AG04450 (cell line): ENCODE measurements at regions not wholly inside any gene's neighbourhood (a gene's known extent, or its start where the extent isn't known, plus 50 kb on each side); places are given as distances from the start of the nearest gene placed in this dataset.

ENCODE experiments used
- CTCF ChIA-PET: fragments of 300-600, 350-600 bp; formaldehyde crosslinking; extraction: SDS; loops from one replicate; lab custom pipeline; 2022; ENCODE audit warnings: antibody characterized with exemption, inconsistent platforms; lab: Charles Lee
- POLR2A ChIA-PET: fragments of 350-600 bp; formaldehyde crosslinking; extraction: SDS; loops from one replicate; lab custom pipeline; 2021; ENCODE audit warnings: antibody characterized with exemption, inconsistent platforms; lab: Yijun Ruan, JAX
- DNase-seq: peaks from one replicate; pipeline ENCODE4 v3.0.0-alpha.2; 2011; ENCODE audit warnings: low read depth, low spot score
- H3K27ac ChIP-seq: one replicate; pipeline ENCODE4 v1.5.1; 2012; ENCODE audit warnings: low read depth, low read length, control low read depth
- H3K27me3 ChIP-seq: one replicate; pipeline ENCODE4 v1.6.0; 2012; ENCODE audit warnings: low read length; ENCODE audit not compliant: control insufficient read depth, insufficient read depth
- H3K4me3 ChIP-seq: 2 replicates; pipeline ENCODE4 v1.5.1; 2011; ENCODE audit warnings: mild to moderate bottlenecking, low read depth, low read length, control low read depth
- H3K9me3 ChIP-seq: 2 replicates; pipeline ENCODE4 v1.5.1; 2012; ENCODE audit warnings: low read length; ENCODE audit not compliant: control insufficient read depth, insufficient read depth
- CTCF ChIP-seq: IDR thresholded peaks from 2 replicates; pipeline ENCODE4 v1.5.1; 2011; ENCODE audit warnings: low read depth, low read length, control low read depth, inconsistent platforms

- no peak for TF ChIP-seq CTCF
- peaks cover 10% of the 10 kb centered on the region for H3K27me3 ChIP-seq
- no peak for DNase-seq
- ChIA-PET POLR2A (no interaction called here), CTCF (no interaction called here)
- H3K9me3 ChIP-seq = no peaks in the 10 kb centered on the region
- no peak overlapping the region for H3K4me3 ChIP-seq
- no peak overlapping the region for H3K27ac ChIP-seq
Observed at GRCh38 chr7:27472043-27472442, 190.6 kb downstream of the HIBADH start.
